GM19023 (cell line): ENCODE measurements at regions not wholly inside any gene's neighbourhood (a gene's known extent, or its start where the extent isn't known, plus 50 kb on each side); places are given as distances from the start of the nearest gene placed in this dataset.

Experiments
- ATAC-seq: cut with Tn5 transposase; IDR thresholded peaks from one replicate; pipeline ENCODE4 v1.9.1; 2021; ENCODE audit warnings: mild to moderate bottlenecking, moderate library complexity; ENCODE audit not compliant: unreplicated experiment

GRCh38 chr19:34305221-34306083 lies 51.1 kb downstream of the GARRE1 start:
- ATAC-seq: no peak

DNA sequence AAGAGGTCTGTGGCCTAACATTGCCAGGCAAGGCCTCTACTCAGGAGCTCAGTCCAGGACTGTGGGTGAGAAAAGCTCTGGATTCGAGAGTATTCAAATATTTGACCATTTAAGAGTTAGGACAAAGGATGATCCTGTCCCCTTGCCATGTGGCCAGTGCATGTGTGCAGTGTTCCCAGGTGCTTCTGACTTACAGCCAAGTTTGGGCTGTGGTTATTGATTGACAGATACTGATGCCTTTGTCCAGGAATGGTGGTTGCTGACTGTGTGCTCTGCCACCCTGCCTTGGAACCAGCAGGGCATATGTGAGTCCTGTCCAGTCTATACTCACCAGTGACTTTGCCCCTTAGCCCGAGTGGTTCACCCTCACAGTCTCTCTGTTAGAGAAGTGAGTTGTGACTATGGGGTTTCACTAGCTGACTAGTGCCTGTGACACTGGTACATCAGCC lies 51.9 kb downstream of the GARRE1 start:
- ATAC-seq: no peak

- ATAC-seq: no peak
Observed at GRCh38 chr19:34306824-34307223, 52.5 kb downstream of the GARRE1 start.

DNA sequence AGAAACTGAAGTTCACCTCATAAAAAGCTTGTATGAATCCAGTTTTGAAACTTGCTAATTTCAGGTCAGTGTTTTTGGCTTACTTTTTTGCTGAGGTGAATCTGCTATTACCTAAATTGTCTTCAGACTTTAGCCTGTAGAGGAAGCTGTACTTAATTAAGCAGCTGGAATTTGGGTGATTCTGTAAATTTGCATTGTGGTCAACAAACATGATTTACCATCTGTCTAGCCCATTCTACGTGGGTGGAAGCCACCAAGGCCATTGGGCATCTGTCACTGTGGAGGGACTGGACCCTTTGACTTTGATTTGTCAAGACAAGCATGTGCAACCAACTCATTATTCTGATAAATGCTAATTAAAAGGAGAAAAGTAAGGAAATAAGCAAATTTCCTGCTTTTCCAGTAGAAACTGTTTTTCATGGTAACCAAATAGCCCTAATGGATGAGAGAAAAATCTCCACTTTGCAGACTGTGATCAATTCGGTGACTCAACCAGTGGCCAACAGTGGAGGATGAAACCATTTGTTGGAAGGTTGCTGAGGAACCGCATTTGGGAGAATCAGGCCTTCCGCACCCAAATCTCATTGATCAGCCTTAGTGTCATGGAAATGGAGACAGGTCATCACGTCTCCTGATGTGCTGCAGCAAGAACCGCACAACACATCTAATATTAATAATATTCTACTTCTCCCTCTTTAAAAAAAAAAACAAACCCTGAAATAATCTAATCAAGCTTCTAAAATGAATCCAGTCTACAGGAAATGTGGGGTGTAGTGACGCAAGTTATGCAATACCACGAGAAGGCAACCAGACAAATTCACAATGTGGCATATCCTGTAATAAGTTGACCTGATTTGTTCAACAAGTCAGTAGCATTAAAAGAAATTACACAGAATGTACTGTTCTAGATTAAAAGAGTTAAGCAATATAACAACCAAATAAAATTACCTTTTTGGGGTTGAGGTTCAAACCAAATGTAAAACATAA lies 54.3 kb downstream of the GARRE1 start:
- no peak for ATAC-seq

- ATAC-seq: no peak
Observed at GRCh38 chr19:34309368-34310138, 55.2 kb downstream of the GARRE1 start.

DNA sequence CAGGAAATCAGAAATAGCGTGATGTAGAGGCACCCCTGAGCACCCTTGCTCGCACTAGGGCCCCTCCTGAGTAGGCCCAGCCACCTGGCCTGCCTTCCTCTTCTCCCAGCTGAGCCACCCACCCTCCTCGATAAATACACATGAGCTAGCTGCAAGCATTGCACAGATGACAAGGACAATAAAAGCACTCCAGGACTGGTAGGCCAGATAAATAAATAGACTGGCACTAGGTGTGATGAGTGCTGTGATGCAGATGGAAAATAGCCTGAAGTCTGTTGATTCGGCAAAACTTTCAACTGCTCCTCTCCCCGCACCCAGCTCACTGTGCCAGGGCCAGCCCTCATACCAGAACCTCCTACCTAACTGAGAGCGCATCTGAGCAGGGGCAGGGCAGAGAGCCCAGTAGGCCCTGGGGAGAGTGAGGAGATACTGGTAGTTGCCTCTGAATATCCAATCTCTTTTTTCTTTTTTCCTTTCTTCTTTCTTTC lies 54.5 kb upstream of the GPI start:
- ATAC-seq: no peak

DNA sequence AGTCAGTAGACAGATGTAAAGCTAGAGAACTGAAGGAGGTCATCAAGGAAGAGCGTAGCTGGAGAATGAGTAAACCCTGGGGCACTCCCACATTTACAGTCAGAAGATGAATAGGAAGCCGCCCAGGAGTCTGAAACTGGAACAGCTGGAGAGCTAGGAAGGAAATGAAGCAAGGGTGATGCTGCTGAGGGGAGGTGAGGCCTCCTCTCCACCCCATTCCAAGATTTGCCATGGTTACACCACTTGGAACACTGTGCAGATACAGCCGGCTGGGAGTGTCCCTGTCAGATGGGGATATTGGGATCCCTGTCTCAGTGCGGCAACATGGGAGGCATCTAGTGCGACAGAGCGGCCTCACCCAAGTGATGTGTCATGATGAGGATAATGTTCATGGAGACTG lies 51.8 kb upstream of the GPI start:
- ATAC-seq: no peak

DNA sequence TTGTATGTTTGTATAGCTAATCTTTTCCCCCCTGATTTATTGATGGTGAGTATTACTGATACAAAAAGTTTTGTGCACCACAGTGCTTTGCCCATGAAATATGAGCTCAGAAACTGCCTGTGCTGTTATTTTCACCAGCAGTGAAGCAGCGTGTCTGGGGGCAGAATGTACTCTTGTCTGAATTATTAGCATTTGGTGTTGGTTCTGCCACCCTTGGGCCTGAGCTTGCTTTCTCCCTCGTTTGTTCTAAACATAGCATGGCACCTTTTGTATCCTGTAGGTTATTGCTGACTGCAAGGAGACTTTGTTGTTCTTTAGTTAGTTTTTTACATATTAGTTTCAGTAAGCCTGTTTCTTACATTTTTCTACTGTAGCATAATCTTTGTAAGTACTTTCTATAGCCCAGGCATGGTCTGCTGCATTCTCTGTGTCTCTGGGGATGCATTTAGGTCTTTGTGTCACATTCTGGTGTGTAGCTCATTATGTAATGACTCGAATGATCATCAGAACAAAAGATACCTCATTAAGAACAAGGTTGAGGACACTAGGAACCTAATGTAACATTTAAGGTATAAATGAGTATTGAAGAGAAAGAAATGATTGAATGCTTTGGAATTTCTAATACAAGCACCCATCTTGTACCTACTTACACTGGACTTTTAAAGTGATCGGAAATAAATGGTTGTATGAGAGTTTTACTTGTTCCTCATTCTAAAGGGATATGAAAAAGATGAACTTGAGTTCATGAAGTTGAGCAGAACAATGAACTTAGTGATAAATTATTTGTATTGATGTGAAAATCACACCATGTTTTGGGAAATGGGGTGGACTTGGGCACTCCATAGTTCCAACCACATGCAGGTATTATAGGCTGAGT lies 50.3 kb upstream of the GPI start:
- ATAC-seq: peak; percentile 45
